ENCODE measurements at regions not wholly inside any gene's neighbourhood (a gene's known extent, or its start where the extent isn't known, plus 50 kb on each side); places are given as distances from the start of the nearest gene placed in this dataset.

GRCh38 chr2:199684168-199684567, 166.8 kb downstream of the FTCDNL1 start:
- ATAC-seq (ENCODE audit: insufficient read depth, low FRiP score), result no peak
- H3K4me3 ChIP-seq, result no peak overlapping the region
- no peak overlapping the region for H3K9ac ChIP-seq (ENCODE audit: insufficient read depth in 1 of 2, low read length in 2 of 2)
- no peak for DNase-seq
- H3K27me3 ChIP-seq (ENCODE audit: control insufficient read depth in 3 of 3, insufficient read depth in 3 of 3, low read length in 2 of 3), result no peaks in the 10 kb centered on the region
- no peaks in the 10 kb centered on the region for H3K36me3 ChIP-seq (ENCODE audit: control insufficient read depth in 4 of 4, insufficient read depth in 4 of 4, low read length in 4 of 4)
- no peak overlapping the region for H3K27ac ChIP-seq (ENCODE audit: low read depth in 1 of 2, low read length in 1 of 2)
- WGBS, 2 donors, result 74 to 98% methylated on average over 1 of the region's 1 CpG
- H3K9me3 ChIP-seq (ENCODE audit: control insufficient read depth in 4 of 4, insufficient read depth in 3 of 4, low read length in 3 of 4), result no peaks in the 10 kb centered on the region
- H3K4me1 ChIP-seq (ENCODE audit: control insufficient read depth in 5 of 5, insufficient read depth in 5 of 5, low read length in 5 of 5), result no peaks in the 10 kb centered on the region
- TF ChIP-seq CTCF (IDR thresholded peaks at IDR 0.05; ENCODE audit: control extremely low read depth, extremely low read depth), result no peak

GRCh38 chr2:199682001-199682400, 169.0 kb downstream of the FTCDNL1 start:
- DNase-seq (no peak), ATAC-seq (ENCODE audit: insufficient read depth, low FRiP score) (no peak)
- H3K27me3 ChIP-seq (ENCODE audit: control insufficient read depth in 3 of 3, insufficient read depth in 3 of 3, low read length in 2 of 3), result no peaks in the 10 kb centered on the region
- H3K27ac ChIP-seq (ENCODE audit: low read depth in 1 of 2, low read length in 1 of 2), result no peak overlapping the region
- H3K4me3 ChIP-seq, result no peak overlapping the region
- H3K36me3 ChIP-seq (ENCODE audit: control insufficient read depth in 4 of 4, insufficient read depth in 4 of 4, low read length in 4 of 4), result no peaks in the 10 kb centered on the region
- no peak overlapping the region for H3K9ac ChIP-seq (ENCODE audit: insufficient read depth in 1 of 2, low read length in 2 of 2)
- H3K4me1 ChIP-seq (ENCODE audit: control insufficient read depth in 5 of 5, insufficient read depth in 5 of 5, low read length in 5 of 5), result no peaks in the 10 kb centered on the region
- no peaks in the 10 kb centered on the region for H3K9me3 ChIP-seq (ENCODE audit: control insufficient read depth in 4 of 4, insufficient read depth in 3 of 4, low read length in 3 of 4)
- WGBS, 2 donors, result 88 to 100% methylated on average over 1 of the region's 1 CpG
- TF ChIP-seq CTCF (IDR thresholded peaks at IDR 0.05; ENCODE audit: control extremely low read depth, extremely low read depth), result no peak

- 92 to 95% methylated on average over 4 of the region's 4 CpGs for WGBS, 2 donors
- no peak for TF ChIP-seq CTCF (IDR thresholded peaks at IDR 0.05; ENCODE audit: control extremely low read depth, extremely low read depth)
- no peak overlapping the region for H3K27ac ChIP-seq (ENCODE audit: low read depth in 1 of 2, low read length in 1 of 2)
Observed at GRCh38 chr2:199680482-199680881, 170.5 kb downstream of the FTCDNL1 start.

GRCh38 chr2:199679883-199680282, 171.1 kb downstream of the FTCDNL1 start:
- 85 to 93% methylated on average over 1 of the region's 1 CpG for WGBS, 2 donors
- no peak overlapping the region for H3K4me3 ChIP-seq

More at GRCh38 chr2:199680482-199680881, 170.5 kb downstream of the FTCDNL1 start:
- Histone ChIP-seq H3K27me3 (ENCODE audit: control insufficient read depth in 3 of 3, insufficient read depth in 3 of 3, low read length in 2 of 3) (no peaks in the 10 kb centered on the region), H3K9me3 (ENCODE audit: control insufficient read depth in 4 of 4, insufficient read depth in 3 of 4, low read length in 3 of 4) (peaks cover 0 to 2% (median 0%) of the 10 kb centered on the region in 4 donors), H3K4me3 (no peak overlapping the region), H3K9ac (ENCODE audit: insufficient read depth in 1 of 2, low read length in 2 of 2) (no peak overlapping the region), H3K36me3 (ENCODE audit: control insufficient read depth in 4 of 4, insufficient read depth in 4 of 4, low read length in 4 of 4) (no peaks in the 10 kb centered on the region), H3K4me1 (ENCODE audit: control insufficient read depth in 5 of 5, insufficient read depth in 5 of 5, low read length in 5 of 5) (no peaks in the 10 kb centered on the region)
- no peak for ATAC-seq (ENCODE audit: insufficient read depth, low FRiP score)
- DNase-seq, result no peak

More at GRCh38 chr2:199679883-199680282, 171.1 kb downstream of the FTCDNL1 start:
- no peak for ATAC-seq (ENCODE audit: insufficient read depth, low FRiP score)
- TF ChIP-seq CTCF (IDR thresholded peaks at IDR 0.05; ENCODE audit: control extremely low read depth, extremely low read depth), result no peak
- H3K27ac ChIP-seq (ENCODE audit: low read depth in 1 of 2, low read length in 1 of 2), result no peak overlapping the region
- H3K36me3 ChIP-seq (ENCODE audit: control insufficient read depth in 4 of 4, insufficient read depth in 4 of 4, low read length in 4 of 4), result no peaks in the 10 kb centered on the region
- H3K4me1 ChIP-seq (ENCODE audit: control insufficient read depth in 5 of 5, insufficient read depth in 5 of 5, low read length in 5 of 5), result no peaks in the 10 kb centered on the region
- no peak overlapping the region for H3K9ac ChIP-seq (ENCODE audit: insufficient read depth in 1 of 2, low read length in 2 of 2)
- no peak for DNase-seq
- H3K27me3 ChIP-seq (ENCODE audit: control insufficient read depth in 3 of 3, insufficient read depth in 3 of 3, low read length in 2 of 3), result peaks cover 0 to 2% (median 0%) of the 10 kb centered on the region in 3 donors
- H3K9me3 ChIP-seq (ENCODE audit: control insufficient read depth in 4 of 4, insufficient read depth in 3 of 4, low read length in 3 of 4), result peaks cover 0 to 2% (median 0%) of the 10 kb centered on the region in 4 donors
